Vagina (tissue), 2 donors: ENCODE measurements at regions not wholly inside any gene's neighbourhood (a gene's known extent, or its start where the extent isn't known, plus 50 kb on each side); places are given as distances from the start of the nearest gene placed in this dataset.

Experiments
- POLR2A ChIP-seq, 2 donors: fragments of 450-650 bp; IDR thresholded peaks; one replicate each; pipeline ENCODE4 v1.6.1; 2017; ENCODE audit warnings: antibody characterized with exemption in 2 of 2, mild to moderate bottlenecking in 2 of 2, moderate library complexity in 2 of 2
- POLR2AphosphoS5 ChIP-seq, 2 donors: sonication (generic); formaldehyde crosslinking; IDR thresholded peaks; one replicate each; pipeline ENCODE4 v1.9.0; 2017; ENCODE audit warnings: antibody characterized with exemption in 2 of 2, mild to moderate bottlenecking in 2 of 2, low read depth in 1 of 2; ENCODE audit not compliant: insufficient read depth in 1 of 2

DNA sequence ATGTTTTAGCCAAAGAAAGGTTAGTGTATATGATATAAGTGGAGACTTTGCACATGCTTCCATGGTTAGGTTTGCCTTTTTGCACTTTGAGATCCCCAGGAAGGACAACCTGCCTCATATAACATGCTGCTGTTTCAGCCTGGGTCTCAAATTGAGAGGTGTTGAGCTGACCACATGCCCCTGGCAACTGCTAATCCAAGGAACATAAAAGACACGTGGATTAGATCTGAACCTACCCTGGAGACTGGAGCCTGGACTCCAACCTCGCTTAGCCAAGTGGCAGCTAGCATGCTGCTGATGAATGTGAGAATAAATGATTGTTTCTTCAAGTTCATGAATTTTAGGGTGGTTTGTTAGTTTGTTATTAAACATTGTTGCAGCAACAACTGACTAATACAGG is 301.8 kb upstream of the TBC1D5 start:
- TF ChIP-seq POLR2A (IDR thresholded peaks at IDR 0.05) (no peak), POLR2AphosphoS5 (IDR thresholded peaks at IDR 0.05; ENCODE audit: insufficient read depth in 1 of 2, low read depth in 1 of 2) (no peak)
